ENCODE measurements at regions not wholly inside any gene's neighbourhood (a gene's known extent, or its start where the extent isn't known, plus 50 kb on each side); places are given as distances from the start of the nearest gene placed in this dataset.

DNA sequence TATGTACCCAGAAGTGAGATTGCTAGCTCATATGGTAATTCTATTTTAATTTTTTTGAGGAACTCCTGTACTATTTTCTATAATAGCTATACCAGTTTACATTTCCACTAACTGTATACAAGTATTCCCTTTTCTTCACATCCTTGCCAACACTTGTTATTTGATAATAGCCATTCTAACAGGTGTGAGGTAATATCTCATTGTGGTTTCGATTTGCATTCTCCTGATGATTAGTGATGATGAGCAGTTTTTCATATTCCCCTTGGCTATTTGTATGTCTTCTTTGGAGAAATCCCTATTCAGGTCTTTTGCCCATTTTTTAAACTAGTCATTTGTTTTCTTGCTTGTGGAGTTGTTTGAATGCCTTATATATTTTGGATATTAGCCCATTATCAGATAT lies 121.3 kb downstream of the BBS10 start:
- FAIRE-seq (no peak), DNase-seq (ENCODE audit: extremely low spot score, insufficient read length, low read depth) (no peak)

DNA sequence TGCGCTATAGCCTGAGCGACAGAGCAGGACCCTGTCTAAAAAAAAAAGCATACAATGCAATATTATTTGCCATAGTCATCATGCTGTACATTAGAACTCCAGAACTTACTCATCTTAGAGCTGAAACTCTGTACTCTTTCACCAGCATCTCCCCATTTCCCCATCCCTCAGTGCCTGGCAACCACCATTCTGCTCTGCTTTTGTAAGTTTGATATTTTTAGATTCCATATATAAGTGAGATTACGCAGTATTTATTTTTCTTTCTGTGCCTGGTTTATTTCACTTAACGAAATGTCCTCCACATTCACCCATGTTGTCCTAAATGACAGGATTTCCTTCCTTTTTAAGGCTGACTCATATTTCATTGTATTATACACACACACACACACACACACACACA lies 121.8 kb downstream of the BBS10 start:
- FAIRE-seq, result no peak
- DNase-seq (ENCODE audit: extremely low spot score, insufficient read length, low read depth), result no peak

DNA sequence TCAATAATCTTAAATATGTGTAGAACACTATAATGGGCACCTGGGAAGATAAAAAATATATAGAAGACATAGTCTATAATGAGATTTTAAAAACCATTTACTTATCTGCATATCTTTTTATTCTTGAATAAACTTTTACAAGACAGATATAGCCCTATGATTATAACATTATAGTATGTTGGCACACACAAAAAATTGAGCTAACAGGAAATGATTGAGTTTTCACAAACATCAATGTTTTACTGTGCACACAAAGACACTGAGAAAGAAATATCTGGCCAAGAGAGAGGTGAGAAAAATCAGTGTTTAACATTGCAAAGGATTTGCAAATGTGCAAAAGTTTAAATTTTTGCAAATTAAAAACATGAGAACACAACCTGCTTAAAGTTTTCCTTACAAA lies 124.3 kb downstream of the BBS10 start:
- FAIRE-seq, result no peak
- DNase-seq (ENCODE audit: extremely low spot score, insufficient read length, low read depth), result no peak

DNA sequence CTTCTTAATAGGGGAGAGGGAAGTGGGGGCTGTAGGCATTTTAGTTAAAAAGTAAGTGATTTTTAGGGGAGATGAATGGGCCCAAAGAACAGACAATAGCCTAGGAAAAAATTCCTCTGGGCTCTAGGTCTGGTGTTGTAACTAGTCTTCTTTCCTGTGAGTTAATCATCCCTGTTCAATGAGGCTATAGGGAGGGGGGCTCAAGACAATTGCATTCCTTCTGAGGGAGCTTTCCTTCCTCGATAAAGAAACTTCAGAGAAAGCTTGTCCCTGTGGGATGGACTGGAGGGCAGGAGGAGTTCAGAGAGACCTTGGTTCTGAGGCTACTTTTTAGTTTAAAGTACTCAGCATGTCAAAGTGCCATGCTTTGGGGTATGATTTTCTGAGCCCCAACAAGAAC lies 127.2 kb downstream of the BBS10 start:
- no peak for FAIRE-seq

DNA sequence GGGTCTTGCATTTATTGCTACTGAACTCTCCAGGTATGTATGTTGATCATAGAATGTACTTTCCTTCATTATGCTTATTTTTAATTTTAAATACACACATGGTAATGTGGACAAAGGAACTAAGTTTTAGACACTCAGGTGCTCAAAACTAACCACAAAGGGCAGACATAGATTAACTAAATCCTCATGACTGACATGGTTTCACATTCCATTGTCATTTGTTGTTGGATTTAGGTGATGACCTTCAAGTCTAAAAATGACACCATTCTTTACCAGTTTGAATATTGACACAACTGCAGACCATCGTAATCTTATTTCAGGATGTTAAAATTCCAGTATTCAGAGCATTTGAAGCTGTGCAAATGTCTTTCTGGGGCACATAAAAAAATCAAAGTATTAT lies 128.4 kb downstream of the BBS10 start:
- DNase-seq (ENCODE audit: extremely low spot score, insufficient read length, low read depth), result no peak
- FAIRE-seq, result no peak

More for the DNA sequence above, 127.2 kb downstream of the BBS10 start:
- no peak for DNase-seq (ENCODE audit: extremely low spot score, insufficient read length, low read depth)

DNA sequence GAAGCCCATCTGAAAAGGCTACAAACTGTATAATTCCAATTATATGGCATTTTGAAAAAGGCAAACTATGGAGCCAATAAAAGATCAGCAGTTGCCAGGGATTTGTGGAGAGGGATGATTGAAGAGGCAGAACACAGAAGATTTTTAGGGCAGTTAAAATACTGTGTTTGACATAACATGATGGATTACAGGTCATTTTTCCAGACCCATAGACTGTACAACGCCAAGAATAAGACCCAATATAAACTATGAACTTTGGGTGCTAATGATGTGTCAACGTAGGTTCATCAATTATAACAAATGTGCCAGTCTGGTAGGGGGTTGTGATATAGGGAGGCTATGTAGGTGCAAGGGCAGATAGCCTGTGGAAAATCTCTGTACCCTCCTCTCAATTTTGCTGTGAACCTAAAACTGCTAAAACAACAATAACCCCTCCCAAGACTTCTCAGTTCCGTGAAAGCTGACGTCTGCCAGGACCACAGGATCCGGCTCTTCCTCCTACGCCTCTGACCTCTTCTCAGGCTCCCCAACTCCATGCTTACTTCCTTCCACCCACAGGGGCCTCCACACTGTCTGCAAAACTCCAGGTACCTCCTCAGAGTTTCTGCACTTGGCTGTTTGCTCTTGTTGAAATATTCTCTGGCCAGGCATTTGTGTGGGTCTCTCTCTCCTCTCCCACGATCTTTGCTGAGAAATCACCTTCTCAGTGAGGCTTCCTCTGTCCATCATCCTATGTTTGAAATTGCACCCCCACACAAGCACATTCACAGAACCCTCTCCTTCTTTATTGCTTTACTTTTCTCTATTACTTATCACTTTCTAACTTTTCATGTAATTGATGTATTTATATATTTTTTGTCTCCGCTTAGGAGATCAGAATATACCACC lies 131.4 kb downstream of the BBS10 start:
- DNase-seq (ENCODE audit: extremely low spot score, insufficient read length, low read depth), result no peak
- FAIRE-seq, result no peak

DNA sequence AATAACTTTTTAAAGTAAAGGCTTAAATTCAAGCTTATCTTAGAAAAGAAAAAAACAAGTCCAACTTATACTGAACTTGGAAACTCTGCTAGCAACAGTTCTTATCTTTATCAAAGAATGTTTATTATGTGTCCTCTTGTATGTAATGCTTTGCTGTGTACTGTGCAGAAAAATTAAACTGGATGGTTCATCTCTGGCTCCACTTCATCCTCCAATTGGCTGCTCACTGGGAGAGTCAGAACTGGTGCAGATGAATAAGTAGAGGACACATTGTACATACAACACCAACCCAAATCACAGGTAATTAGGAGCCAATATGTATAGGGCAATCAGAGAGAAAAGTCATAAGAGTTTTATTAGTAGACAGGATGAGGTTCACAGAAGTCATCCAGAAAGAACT lies 123.6 kb upstream of the NAP1L1 start:
- no peak for DNase-seq (ENCODE audit: extremely low spot score, insufficient read length, low read depth)

DNA sequence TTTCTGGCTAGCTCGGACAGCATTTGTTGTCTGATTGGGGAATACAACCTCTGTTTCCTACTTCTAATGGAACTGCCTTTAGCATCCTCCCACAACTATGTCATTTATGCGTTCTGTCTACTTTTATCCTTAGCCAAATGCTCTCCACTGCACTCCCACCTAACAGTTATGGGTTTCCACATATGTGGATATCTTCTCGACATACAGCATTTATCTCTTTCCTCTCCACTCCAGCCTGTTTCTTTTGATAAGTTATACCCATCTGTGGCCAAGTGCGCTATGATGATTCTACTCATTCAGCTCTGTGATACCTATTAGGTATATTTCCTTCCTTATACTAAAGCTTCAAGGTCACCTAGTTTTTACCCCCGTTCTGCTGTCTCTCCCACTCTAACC lies 122.2 kb upstream of the NAP1L1 start:
- DNase-seq (ENCODE audit: extremely low spot score, insufficient read length, low read depth), result no peak
- FAIRE-seq, result no peak

More for the DNA sequence above, 123.6 kb upstream of the NAP1L1 start:
- FAIRE-seq, result no peak

DNA sequence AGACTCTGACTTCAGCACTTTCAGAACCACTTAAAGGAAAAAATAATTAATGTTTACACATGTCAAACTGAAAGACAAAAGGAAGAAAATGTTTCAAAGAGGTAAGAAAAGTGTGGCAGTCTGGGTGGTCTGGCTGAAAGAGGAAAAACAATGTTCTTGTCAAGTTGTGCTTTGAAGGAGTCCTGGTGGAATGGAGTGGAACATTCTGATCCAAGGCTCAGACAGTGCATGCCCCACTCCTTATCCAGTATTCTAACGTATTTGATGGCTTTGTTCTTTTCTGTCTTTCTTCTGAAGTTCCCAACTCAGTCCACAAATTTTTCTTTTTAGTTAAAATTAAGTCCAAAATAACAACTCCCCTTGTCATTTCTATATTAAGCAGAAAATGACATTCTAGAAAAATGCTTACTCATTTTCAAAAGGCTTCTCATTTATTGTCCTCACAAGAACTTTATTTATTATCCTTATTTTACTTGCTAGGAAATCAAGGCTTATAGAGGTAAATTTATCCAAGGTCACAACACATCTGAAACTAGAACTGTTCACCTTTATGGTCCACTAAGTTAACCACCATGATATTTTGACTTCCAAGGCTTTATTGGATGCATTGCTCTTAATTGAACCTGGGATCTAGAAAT lies 121.7 kb upstream of the NAP1L1 start:
- DNase-seq (ENCODE audit: extremely low spot score, insufficient read length, low read depth) (no peak), FAIRE-seq (no peak)

DNA sequence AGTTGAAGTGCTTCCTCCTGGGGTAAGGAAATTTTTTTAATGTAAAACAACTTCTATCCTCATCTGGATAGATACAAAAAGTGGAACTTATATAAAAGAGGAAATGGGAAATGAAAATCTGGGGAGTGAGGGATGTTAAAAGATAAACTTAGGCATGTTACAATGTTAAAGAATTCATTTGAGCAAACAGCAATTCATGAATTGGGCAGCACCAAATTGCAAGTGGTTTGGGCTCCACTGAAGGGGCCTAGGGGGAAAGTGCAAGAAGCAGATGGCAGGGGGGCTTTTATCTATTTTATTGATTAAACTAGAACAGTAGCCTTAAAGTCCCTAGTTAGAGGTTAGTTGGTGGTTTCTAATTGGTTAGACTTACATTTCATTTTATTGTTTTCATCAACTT lies 118.1 kb upstream of the NAP1L1 start:
- FAIRE-seq (no peak), DNase-seq (ENCODE audit: extremely low spot score, insufficient read length, low read depth) (no peak)

DNA sequence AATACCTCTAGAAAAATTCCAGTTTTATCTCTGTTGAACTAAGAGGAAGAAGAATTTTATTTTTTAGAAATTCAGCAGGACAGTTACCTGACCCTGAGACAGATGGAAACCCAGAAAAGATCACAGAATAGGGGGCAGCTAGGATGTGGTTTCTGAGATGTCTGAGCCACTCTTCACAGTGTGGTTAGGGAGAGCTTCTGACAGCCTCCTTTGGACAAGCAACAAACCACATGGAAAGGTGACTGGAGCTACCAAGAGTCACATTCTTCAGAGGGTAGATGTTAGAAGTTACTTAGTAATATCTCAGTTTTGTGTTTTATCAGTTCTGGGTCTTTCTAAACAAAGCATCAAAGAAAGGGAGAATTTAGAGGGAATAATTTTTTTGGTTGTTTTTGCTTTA lies 117.3 kb upstream of the NAP1L1 start:
- FAIRE-seq, result no peak

DNA sequence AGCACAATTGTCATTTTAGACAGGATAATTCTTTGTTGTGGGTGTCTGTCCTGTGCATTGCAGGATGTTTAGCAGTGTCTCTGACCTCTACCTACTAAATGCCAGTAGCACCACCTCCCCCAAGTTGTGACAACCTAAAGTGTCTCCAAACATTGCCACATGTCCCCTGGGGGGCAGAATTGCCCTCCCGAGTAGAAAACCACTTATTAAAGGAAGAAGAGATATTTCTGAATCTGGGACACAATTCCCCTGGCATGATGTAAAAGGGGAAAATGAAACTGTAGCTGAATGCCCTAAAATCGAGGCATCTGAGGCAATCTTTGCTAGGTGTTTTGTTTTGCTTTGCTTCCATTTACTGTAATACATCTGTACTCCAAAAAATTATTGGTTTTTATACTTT lies 116.8 kb upstream of the NAP1L1 start:
- FAIRE-seq (no peak), DNase-seq (ENCODE audit: extremely low spot score, insufficient read length, low read depth) (no peak)

More for the DNA sequence above, 117.3 kb upstream of the NAP1L1 start:
- no peak for DNase-seq (ENCODE audit: extremely low spot score, insufficient read length, low read depth)

DNA sequence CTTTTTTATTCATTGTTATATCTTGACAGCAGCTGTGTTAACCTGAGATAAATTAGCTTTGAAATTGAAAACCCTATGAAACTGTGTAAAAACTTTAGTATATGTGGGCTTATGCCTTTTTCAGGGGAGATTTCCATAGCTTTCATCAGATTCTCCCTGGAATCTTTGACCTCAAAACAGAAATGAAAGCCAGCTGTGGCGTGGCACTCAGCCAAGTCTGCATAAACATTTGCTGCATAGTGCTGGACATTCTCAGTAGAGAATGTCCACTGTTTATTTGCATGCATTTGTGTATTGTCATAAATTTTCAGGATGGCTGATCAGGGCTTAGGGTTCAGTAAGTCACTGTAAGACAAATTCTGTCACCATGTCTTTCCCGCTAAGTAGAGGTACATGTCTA lies 115.3 kb upstream of the NAP1L1 start:
- FAIRE-seq (no peak), DNase-seq (ENCODE audit: extremely low spot score, insufficient read length, low read depth) (no peak)

DNA sequence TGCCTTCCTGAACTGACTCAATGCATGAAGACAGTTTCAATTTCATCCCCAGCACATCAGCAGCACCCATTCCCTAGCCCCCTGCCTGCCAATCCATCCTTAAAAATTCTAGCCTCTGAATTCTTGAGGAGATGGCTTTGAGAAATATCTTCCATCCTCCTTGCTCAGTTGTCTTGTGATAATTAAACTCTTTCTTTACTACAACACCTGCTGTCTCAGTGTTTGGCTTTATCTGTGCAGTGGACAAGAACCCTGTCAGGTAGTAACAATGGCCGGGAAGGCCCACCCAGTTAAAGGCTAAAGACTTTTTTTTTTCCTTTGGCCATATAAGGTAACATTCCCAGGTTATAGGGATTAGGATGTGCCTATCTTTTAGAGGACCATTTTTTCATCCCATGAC lies 114.4 kb upstream of the NAP1L1 start:
- DNase-seq (ENCODE audit: extremely low spot score, insufficient read length, low read depth), result no peak
- no peak for FAIRE-seq

DNA sequence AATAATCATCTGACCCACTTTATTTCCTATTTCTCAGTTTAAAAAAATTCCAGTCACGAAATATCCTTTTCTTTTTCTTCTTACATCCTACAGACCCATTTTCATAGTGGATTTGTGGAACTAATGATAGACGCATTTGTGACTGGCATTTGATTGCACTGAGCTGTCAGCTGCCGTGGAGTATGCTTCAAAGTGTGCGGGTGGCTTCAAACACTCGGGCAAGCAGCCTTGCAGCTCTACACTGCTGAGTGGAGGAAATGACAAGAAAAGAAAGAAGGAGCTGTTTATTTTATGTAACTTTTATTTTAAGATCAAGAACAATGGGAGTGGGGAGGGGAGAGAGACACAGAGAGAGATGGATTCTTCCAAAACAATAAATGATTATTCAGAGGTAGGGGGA lies 112.8 kb upstream of the NAP1L1 start:
- DNase-seq (ENCODE audit: extremely low spot score, insufficient read length, low read depth), result no peak
- no peak for FAIRE-seq

DNA sequence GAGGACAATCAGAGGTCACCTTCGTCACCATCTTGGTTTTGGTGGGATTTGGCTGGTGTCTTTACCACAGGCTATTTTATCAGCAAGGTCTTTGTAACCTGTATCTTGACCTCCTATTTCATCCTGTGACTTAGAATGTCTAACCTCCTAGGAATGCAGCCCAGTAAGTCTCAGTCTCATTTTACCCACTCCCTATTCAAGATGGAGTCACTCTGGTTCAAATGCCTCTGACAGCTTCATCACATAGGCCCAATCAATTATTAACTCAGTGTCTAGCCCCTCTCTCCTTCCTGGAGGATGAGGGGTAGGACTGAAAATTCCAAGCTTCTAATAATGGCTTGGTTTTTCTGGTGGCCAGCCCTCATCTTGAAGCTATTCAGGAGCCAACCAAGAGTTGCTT lies 111.4 kb upstream of the NAP1L1 start:
- DNase-seq (ENCODE audit: extremely low spot score, insufficient read length, low read depth) (no peak), FAIRE-seq (no peak)

DNA sequence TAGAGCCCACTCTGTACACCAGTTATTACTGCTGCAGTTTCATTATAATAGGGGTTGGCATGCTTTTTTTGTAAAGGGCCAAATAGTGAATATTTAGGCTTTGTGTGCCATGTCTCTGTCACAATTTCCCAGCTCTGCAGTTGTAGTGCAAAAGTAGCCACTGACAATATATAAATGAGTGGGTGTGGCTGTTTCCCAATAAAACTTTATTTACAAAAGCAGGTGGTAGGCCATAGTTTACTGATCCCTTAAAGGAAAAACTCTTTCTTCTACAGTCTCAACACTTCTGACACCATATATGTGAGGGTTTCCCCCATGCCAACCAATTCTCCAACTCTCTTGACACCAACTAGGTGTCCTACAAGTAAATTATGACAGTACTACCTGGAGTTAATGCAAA lies 110.2 kb upstream of the NAP1L1 start:
- DNase-seq (ENCODE audit: extremely low spot score, insufficient read length, low read depth) (no peak), FAIRE-seq (no peak)

DNA sequence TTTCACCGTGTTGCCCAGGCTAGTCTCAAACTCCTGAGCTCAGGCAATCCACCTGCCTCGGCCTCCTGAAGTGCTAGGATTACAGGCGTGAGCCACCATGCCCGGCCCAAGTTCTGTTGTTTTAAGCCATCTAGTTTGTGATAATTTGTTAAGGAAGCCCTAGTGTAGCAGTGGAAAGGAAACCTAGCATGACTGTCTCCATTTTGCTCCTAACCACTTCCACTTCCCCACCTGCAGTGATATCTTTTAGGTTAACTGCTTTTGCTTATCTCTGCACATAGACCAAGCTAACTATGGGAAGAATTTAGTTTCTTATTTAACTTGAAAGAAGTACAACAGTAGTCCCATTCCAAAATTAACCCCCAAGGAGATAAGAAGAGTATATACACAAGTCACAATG lies 109.5 kb upstream of the NAP1L1 start:
- DNase-seq (ENCODE audit: extremely low spot score, insufficient read length, low read depth), result no peak
- no peak for FAIRE-seq

DNA sequence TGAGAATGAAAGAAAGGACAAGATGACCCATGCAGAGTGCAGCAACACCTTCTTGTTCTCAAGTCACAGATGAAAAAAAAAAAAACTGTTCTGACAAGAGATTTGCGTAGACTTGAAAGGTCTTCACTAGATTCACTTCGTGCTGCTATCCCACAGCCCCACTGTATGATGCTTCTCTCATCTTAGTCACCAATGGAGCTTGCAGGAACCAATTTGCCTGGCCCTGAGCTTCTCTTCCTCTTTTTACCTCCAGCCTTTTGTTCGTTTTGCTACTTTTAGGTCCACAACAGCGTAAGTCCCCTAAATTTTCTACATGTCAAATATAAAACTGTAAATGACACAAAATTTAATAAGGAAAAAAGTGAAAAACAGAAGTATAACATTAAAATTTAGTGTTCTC lies 107.9 kb upstream of the NAP1L1 start:
- DNase-seq (ENCODE audit: extremely low spot score, insufficient read length, low read depth) (no peak), FAIRE-seq (no peak)

DNA sequence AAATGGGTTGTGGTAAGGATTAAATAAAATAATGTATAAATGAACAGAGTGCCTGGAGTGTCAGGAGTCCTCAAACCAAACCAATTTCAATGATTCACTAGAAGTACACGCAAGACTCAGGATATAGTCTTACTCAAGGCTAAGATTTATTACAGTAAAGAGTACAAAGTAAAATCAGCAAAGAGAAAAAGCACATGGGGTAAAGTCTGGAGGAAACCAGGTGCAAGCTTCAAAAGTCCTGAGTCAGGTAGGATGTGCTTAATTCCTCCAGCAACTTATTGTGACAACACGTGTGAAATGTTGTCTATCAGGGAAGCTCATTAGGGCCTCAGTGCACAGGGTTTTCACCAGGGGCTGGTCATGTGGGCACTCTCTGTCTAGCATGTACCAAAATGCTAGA lies 105.8 kb upstream of the NAP1L1 start:
- no peak for FAIRE-seq
- DNase-seq (ENCODE audit: extremely low spot score, insufficient read length, low read depth), result no peak

DNA sequence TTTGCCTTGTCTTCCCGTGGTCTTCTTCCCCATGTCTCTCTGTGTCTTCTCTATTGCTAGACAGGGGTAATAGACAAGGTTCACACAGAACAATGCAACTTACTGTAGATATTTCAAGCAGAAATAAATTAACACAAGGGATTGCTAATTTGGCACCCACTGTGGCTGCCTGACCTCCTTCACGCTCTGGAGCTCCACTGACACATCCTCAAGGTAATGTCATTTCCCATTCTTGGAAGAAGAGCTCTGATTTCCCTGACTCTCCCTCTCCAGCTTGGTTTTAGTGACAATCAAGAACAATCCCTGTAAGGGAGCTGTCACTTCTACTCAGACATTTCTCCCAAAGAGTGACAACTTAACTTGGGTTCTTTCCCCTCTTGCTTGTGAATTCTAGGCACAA lies 105.4 kb upstream of the NAP1L1 start:
- FAIRE-seq, result no peak
- no peak for DNase-seq (ENCODE audit: extremely low spot score, insufficient read length, low read depth)

DNA sequence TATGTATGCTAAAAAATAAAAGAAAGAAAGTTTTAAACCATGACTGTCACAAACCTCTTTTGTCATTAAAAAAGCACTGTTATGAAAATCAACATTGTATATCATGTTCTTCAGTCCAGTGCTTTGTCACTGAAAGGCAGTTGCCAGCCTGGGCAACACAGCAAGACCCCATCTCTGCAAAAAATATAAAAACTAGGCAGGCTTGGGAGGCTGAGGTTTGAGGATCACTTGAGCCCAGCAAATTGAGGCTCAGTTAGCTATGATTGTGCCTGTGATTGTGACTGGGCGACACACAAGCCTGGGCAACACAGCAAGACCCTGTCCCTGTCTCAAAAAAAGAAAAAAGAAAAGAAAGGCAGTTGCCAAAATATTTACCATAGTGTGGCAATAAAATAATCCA lies 102.7 kb upstream of the NAP1L1 start:
- FAIRE-seq (no peak), DNase-seq (ENCODE audit: extremely low spot score, insufficient read length, low read depth) (no peak)

All from GM18507 (cell line).